ENCODE measurements at regions not wholly inside any gene's neighbourhood (a gene's known extent, or its start where the extent isn't known, plus 50 kb on each side); places are given as distances from the start of the nearest gene placed in this dataset.
"Not testable (repeated sequence)": the region's sequence is repeated elsewhere in the genome, so short reads cannot be mapped to it uniquely, and the experiment has no call there.

GRCh38 chr20:28562510-28562898, 2695.0 kb upstream of the DEFB115 start:
- Mint-ChIP-seq H3K36me3 (peaks cover 31% of the 10 kb centered on the region), H3K9me3 (peaks cover 14% of the 10 kb centered on the region), H3K27me3 (no peaks in the 10 kb centered on the region), H3K27ac (no peak overlapping the region), H3K4me3 (no peak overlapping the region), H3K4me1 (no peaks in the 10 kb centered on the region)
- no peak for ATAC-seq

- H3K27ac Mint-ChIP-seq, H3K4me1 Mint-ChIP-seq, H3K4me3 Mint-ChIP-seq, ATAC-seq, H3K27me3 Mint-ChIP-seq: not testable (repeated sequence)
- peaks cover 14% of the 10 kb centered on the region for H3K9me3 Mint-ChIP-seq
- peaks cover 31% of the 10 kb centered on the region for H3K36me3 Mint-ChIP-seq
These were observed 2694.5 kb upstream of the DEFB115 start for GRCh38 chr20:28562899-28563521.

- not testable (repeated sequence) for ATAC-seq, H3K27me3 Mint-ChIP-seq, H3K4me1 Mint-ChIP-seq, H3K4me3 Mint-ChIP-seq, H3K27ac Mint-ChIP-seq
- Mint-ChIP-seq H3K36me3 (peaks cover 31% of the 10 kb centered on the region), H3K9me3 (peaks cover 14% of the 10 kb centered on the region)
These were observed 2693.4 kb upstream of the DEFB115 start for GRCh38 chr20:28564024-28564423.

- not testable (repeated sequence) for H3K4me3 Mint-ChIP-seq, H3K4me1 Mint-ChIP-seq, H3K27me3 Mint-ChIP-seq, ATAC-seq, H3K27ac Mint-ChIP-seq
- Mint-ChIP-seq H3K9me3 (peaks cover 21% of the 10 kb centered on the region), H3K36me3 (peaks cover 31% of the 10 kb centered on the region)
These were observed 2692.6 kb upstream of the DEFB115 start for GRCh38 chr20:28564688-28565463.

GRCh38 chr20:28575991-28576390, 2681.5 kb upstream of the DEFB115 start:
- H3K36me3 Mint-ChIP-seq, result peaks cover 37% of the 10 kb centered on the region
- not testable (repeated sequence) for H3K9me3 Mint-ChIP-seq, H3K27me3 Mint-ChIP-seq, H3K4me1 Mint-ChIP-seq, ATAC-seq, H3K27ac Mint-ChIP-seq, H3K4me3 Mint-ChIP-seq

- not testable (repeated sequence) for H3K27ac Mint-ChIP-seq, H3K27me3 Mint-ChIP-seq, H3K9me3 Mint-ChIP-seq, H3K4me3 Mint-ChIP-seq, ATAC-seq
- Mint-ChIP-seq H3K4me1 (peaks cover 18% of the 10 kb centered on the region), H3K36me3 (peaks cover 20% of the 10 kb centered on the region)
These were observed 2665.8 kb upstream of the DEFB115 start for GRCh38 chr20:28591680-28592079.

- H3K4me1 Mint-ChIP-seq, result peaks cover 30% of the 10 kb centered on the region
- peaks cover 33% of the 10 kb centered on the region for H3K36me3 Mint-ChIP-seq
- H3K27me3 Mint-ChIP-seq, H3K27ac Mint-ChIP-seq, H3K9me3 Mint-ChIP-seq, H3K4me3 Mint-ChIP-seq, ATAC-seq: not testable (repeated sequence)
These were observed 2664.1 kb upstream of the DEFB115 start for GRCh38 chr20:28593383-28593782.

- not testable (repeated sequence) for H3K27me3 Mint-ChIP-seq, H3K27ac Mint-ChIP-seq, H3K4me3 Mint-ChIP-seq, ATAC-seq, H3K9me3 Mint-ChIP-seq
- peaks cover 28% of the 10 kb centered on the region for H3K36me3 Mint-ChIP-seq
- H3K4me1 Mint-ChIP-seq, result peaks cover 30% of the 10 kb centered on the region
These were observed 2663.0 kb upstream of the DEFB115 start for GRCh38 chr20:28594476-28594875.

GRCh38 chr20:28602006-28602402, 2655.5 kb upstream of the DEFB115 start:
- Mint-ChIP-seq H3K27ac (peak overlapping the region; percentile 87), H3K4me3 (peak overlapping the region; percentile 96), H3K36me3 (peaks cover 16% of the 10 kb centered on the region), H3K4me1 (peaks cover 30% of the 10 kb centered on the region)
- H3K9me3 Mint-ChIP-seq, ATAC-seq, H3K27me3 Mint-ChIP-seq: not testable (repeated sequence)

GRCh38 chr20:28602403-28603217, 2654.9 kb upstream of the DEFB115 start:
- H3K36me3 Mint-ChIP-seq, result peaks cover 12% of the 10 kb centered on the region
- H3K27me3 Mint-ChIP-seq, H3K9me3 Mint-ChIP-seq: not testable (repeated sequence)
- peak overlapping the region; percentile 87 for H3K27ac Mint-ChIP-seq
- H3K4me3 Mint-ChIP-seq, result peak overlapping the region; percentile 96
- peak; percentile 99 for ATAC-seq
- peaks cover 25% of the 10 kb centered on the region for H3K4me1 Mint-ChIP-seq

GRCh38 chr20:28603218-28603577, 2654.3 kb upstream of the DEFB115 start:
- not testable (repeated sequence) for H3K27me3 Mint-ChIP-seq, H3K9me3 Mint-ChIP-seq, H3K36me3 Mint-ChIP-seq, ATAC-seq
- Mint-ChIP-seq H3K4me1 (peaks cover 22% of the 10 kb centered on the region), H3K27ac (peak overlapping the region; percentile 87), H3K4me3 (peak overlapping the region; percentile 96)

GRCh38 chr20:28616354-28616753, 2641.1 kb upstream of the DEFB115 start:
- H3K4me3 Mint-ChIP-seq, result no peak overlapping the region
- no peak for ATAC-seq
- peaks cover 8% of the 10 kb centered on the region for H3K27me3 Mint-ChIP-seq
- H3K36me3 Mint-ChIP-seq, result peaks cover 12% of the 10 kb centered on the region
- peaks cover 21% of the 10 kb centered on the region for H3K9me3 Mint-ChIP-seq
- no peak overlapping the region for H3K27ac Mint-ChIP-seq
- H3K4me1 Mint-ChIP-seq, result no peaks in the 10 kb centered on the region

- not testable (repeated sequence) for ATAC-seq, H3K27ac Mint-ChIP-seq, H3K4me3 Mint-ChIP-seq, H3K4me1 Mint-ChIP-seq, H3K27me3 Mint-ChIP-seq, H3K36me3 Mint-ChIP-seq
- peaks cover 14% of the 10 kb centered on the region for H3K9me3 Mint-ChIP-seq
These were observed 2637.4 kb upstream of the DEFB115 start for GRCh38 chr20:28619956-28620651.

GRCh38 chr20:28625112-28625511, 2632.4 kb upstream of the DEFB115 start:
- not testable (repeated sequence) for ATAC-seq, H3K27me3 Mint-ChIP-seq, H3K36me3 Mint-ChIP-seq, H3K4me3 Mint-ChIP-seq, H3K9me3 Mint-ChIP-seq, H3K27ac Mint-ChIP-seq, H3K4me1 Mint-ChIP-seq

- H3K36me3 Mint-ChIP-seq, H3K4me3 Mint-ChIP-seq, H3K9me3 Mint-ChIP-seq, H3K27me3 Mint-ChIP-seq, ATAC-seq, H3K4me1 Mint-ChIP-seq, H3K27ac Mint-ChIP-seq: not testable (repeated sequence)
These were observed 2616.6 kb upstream of the DEFB115 start for GRCh38 chr20:28640831-28641230.
